Upper lobe of right lung (tissue), 1 donor: ENCODE measurements at regions not wholly inside any gene's neighbourhood (a gene's known extent, or its start where the extent isn't known, plus 50 kb on each side); places are given as distances from the start of the nearest gene placed in this dataset.

Experiments
- ATAC-seq: fragments of 200-7000 bp; cut with Tn5 transposase; one replicate; pipeline ENCODE4 v1.9.1; 2020; ENCODE audit warnings: mild to moderate bottlenecking, moderate library complexity
- DNase-seq: peaks from one replicate; pipeline ENCODE4 v3.0.0-alpha.2; 2020
- H3K27ac ChIP-seq: fragments of 200-600 bp; one replicate; pipeline ENCODE4 v1.8.0; 2022
- H3K27me3 ChIP-seq: fragments of 200-600 bp; one replicate; pipeline ENCODE4 v1.8.0; 2022; ENCODE audit warnings: mild to moderate bottlenecking
- H3K36me3 ChIP-seq: fragments of 200-600 bp; one replicate; pipeline ENCODE4 v1.8.0; 2022
- H3K4me1 ChIP-seq: fragments of 200-600 bp; one replicate; pipeline ENCODE4 v1.8.0; 2022
- H3K4me3 ChIP-seq: fragments of 200-600 bp; one replicate; pipeline ENCODE4 v1.8.0; 2022; ENCODE audit warnings: mild to moderate bottlenecking
- H3K9me3 ChIP-seq: fragments of 200-600 bp; one replicate; pipeline ENCODE4 v1.8.0; 2022
- intact Hi-C: fragments of 100-400 bp; cut with DNase I; formaldehyde crosslinking; loops from one replicate; pipeline ENCODE4 v1.11.0; 2022
- TF ChIP-seq, protein P1 (sequence below): fragments of 200-600 bp; IDR thresholded peaks from one replicate; pipeline ENCODE4 v1.8.0; 2022; ENCODE audit warnings: antibody characterized with exemption
- donor health status: DM: no; HTN: yes; CAD: no; lungs with severe emphysema.

DNA sequence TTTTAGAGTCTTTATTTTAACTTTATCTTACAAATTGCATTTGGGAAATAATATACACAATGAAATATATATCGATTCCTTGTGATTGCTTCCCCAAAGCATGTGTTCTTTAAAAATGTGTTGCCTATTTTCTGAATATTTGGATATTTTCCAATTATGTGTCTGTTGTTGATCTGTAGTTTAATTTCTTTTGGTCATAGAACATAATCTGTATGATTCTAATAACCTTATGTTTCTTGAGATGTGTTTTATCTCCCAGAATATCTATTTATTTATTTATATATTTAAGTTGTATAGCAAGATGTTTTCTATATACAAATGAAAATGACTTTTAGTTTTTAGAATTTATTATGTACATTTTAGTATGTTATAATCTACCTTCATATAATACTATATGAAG lies 710.8 kb upstream of the PCDH20 start:
- no peak overlapping the region for H3K4me3 ChIP-seq
- H3K27me3 ChIP-seq: no peaks in the 10 kb centered on the region
- intact Hi-C loops: no loop called here
- no peaks in the 10 kb centered on the region for H3K4me1 ChIP-seq
- TF ChIP-seq, protein P1, sequence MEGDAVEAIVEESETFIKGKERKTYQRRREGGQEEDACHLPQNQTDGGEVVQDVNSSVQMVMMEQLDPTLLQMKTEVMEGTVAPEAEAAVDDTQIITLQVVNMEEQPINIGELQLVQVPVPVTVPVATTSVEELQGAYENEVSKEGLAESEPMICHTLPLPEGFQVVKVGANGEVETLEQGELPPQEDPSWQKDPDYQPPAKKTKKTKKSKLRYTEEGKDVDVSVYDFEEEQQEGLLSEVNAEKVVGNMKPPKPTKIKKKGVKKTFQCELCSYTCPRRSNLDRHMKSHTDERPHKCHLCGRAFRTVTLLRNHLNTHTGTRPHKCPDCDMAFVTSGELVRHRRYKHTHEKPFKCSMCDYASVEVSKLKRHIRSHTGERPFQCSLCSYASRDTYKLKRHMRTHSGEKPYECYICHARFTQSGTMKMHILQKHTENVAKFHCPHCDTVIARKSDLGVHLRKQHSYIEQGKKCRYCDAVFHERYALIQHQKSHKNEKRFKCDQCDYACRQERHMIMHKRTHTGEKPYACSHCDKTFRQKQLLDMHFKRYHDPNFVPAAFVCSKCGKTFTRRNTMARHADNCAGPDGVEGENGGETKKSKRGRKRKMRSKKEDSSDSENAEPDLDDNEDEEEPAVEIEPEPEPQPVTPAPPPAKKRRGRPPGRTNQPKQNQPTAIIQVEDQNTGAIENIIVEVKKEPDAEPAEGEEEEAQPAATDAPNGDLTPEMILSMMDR: no peak
- DNase-seq (no peak), ATAC-seq (no peak)
- H3K36me3 ChIP-seq: no peaks in the 10 kb centered on the region
- no peaks in the 10 kb centered on the region for H3K9me3 ChIP-seq
- no peak overlapping the region for H3K27ac ChIP-seq

DNA sequence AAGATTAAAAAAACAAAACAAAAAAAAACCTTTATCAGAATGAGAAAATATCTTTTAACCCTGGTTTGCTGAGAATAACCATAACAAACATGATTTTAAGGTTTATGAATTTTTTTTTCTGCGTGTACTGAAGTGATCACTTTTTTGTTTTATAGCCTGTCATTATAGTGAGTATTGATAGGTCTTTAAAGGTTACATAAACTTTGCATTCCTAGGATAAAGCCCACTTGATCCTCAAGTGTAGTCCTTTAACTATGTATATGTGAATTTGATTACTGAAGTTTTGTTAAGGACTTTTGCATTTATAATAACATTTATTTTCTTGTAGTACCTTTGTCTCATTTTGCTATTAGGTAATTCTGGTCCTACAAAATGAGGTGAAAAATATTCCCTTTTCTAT lies 709.8 kb upstream of the PCDH20 start:
- TF ChIP-seq, protein P1: no peak
- DNase-seq: no peak
- no peaks in the 10 kb centered on the region for H3K4me1 ChIP-seq
- H3K4me3 ChIP-seq: no peak overlapping the region
- no peaks in the 10 kb centered on the region for H3K27me3 ChIP-seq
- no peaks in the 10 kb centered on the region for H3K36me3 ChIP-seq
- no peak overlapping the region for H3K27ac ChIP-seq
- no peaks in the 10 kb centered on the region for H3K9me3 ChIP-seq
- no peak for ATAC-seq
- intact Hi-C loops: no loop called here

- Histone ChIP-seq H3K36me3 (no peaks in the 10 kb centered on the region), H3K27me3 (no peaks in the 10 kb centered on the region), H3K4me3 (no peak overlapping the region), H3K4me1 (no peaks in the 10 kb centered on the region), H3K27ac (no peak overlapping the region), H3K9me3 (no peaks in the 10 kb centered on the region)
- DNase-seq (no peak), ATAC-seq (no peak)
- intact Hi-C loops: no loop called here
- TF ChIP-seq, protein P1: no peak
Measured at GRCh38 chr13:62123409-62123808, 707.8 kb upstream of the PCDH20 start.

DNA sequence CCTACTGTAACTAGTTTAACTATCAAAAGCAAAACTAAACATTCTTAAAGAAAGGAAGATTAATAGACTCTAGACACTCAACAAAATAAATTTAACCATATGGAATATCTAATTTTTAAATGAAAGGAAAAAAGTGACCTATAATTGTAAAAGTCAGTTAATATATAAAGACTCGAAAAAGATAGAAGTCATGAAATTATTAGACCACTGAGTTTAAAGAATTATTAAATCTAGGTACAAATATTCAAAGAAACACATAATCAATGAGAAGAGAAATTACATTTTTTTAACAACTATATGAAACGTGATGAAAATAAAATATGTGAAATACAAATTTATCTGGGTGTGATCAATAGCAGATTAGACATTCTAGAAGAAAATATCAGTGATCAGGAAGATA lies 706.8 kb upstream of the PCDH20 start:
- ATAC-seq (no peak), DNase-seq (no peak)
- TF ChIP-seq, protein P1: no peak
- Histone ChIP-seq H3K4me1 (no peaks in the 10 kb centered on the region), H3K36me3 (no peaks in the 10 kb centered on the region), H3K4me3 (no peak overlapping the region), H3K9me3 (no peaks in the 10 kb centered on the region), H3K27me3 (no peaks in the 10 kb centered on the region), H3K27ac (no peak overlapping the region)
- intact Hi-C loops: no loop called here

DNA sequence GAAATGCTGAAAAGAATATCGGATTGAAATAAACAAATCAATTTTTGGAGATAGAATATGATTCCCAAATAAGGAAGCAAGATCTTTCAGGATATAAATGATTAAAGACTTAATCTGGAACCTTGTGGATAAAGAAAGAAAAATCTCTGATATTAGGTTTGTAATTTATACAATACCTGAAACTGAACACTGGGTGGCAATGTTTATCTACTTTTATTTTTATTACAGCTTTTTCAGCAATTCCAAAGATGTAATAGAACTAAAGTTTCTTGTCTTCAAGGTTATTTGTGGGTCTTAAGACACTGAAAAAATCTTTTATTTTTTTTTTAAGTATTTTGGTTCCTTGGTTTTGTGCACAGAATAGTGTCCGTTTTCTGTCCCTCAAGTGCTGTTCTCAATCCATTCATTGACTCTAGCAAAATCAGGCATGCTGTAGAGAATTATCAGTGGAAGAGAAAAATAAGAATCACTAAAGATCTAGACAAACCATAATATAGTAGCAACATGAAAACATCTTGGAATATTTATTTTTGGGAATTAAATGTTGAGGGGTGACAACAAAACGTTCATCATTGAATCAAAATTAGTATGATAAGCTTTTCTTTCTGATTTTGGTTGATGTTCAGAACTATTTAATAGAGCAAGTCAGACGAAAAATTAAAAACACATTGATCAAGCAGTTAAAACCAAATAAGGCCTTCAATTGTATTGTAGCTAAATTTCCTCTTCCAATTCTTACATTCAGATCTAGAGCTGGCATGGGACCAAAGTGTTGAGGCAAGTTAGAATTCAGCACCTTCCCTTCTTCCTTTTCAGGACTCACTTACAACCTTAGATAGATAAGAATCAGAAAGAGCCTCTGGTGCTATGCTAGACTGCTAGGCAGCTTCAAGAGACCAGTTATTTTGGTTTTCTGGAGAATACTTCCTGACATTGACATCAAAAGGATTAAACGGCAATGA lies 704.4 kb upstream of the PCDH20 start:
- H3K27me3 ChIP-seq: no peaks in the 10 kb centered on the region
- no peaks in the 10 kb centered on the region for H3K4me1 ChIP-seq
- no peaks in the 10 kb centered on the region for H3K36me3 ChIP-seq
- no peak overlapping the region for H3K4me3 ChIP-seq
- H3K27ac ChIP-seq: no peak overlapping the region
- ATAC-seq: no peak
- TF ChIP-seq, protein P1: peak; percentile 41
- no peaks in the 10 kb centered on the region for H3K9me3 ChIP-seq
- intact Hi-C loops: no loop called here
- DNase-seq: no peak
